ENCODE measurements at regions not wholly inside any gene's neighbourhood (a gene's known extent, or its start where the extent isn't known, plus 50 kb on each side); places are given as distances from the start of the nearest gene placed in this dataset.
"Not testable (repeated sequence)": the region's sequence is repeated elsewhere in the genome, so short reads cannot be mapped to it uniquely, and the experiment has no call there.

DNA sequence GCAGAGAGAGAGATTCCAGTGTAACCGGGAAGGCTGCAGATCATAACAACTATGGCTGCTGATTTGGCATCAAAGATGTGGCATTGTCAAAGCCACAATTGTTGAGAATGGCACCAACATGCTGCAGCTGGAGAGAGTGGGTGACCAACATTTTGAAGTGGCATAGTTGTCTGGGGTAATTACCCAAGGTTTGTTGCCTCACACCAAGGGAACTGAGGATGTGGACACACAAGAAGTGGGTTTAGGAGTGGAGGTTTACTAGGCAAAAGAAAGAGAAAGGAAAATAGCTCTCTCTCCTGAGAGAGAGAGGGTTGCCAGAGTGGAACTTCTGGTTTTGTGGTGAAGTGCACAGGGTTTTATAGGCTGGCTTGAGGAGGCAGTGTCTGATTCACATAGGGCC lies 126.6 kb downstream of the FAM72C start:
- TF ChIP-seq BHLHE40 (IDR thresholded peaks at IDR 0.05; ENCODE audit: borderline replicate concordance); SUZ12 (IDR thresholded peaks at IDR 0.05); TARDBP (IDR thresholded peaks at IDR 0.05); LEF1 (IDR thresholded peaks at IDR 0.05; ENCODE audit: borderline replicate concordance); FOXA1 (IDR thresholded peaks at IDR 0.05); FOXM1 (IDR thresholded peaks at IDR 0.05; ENCODE audit: borderline replicate concordance); SP1 (IDR thresholded peaks at IDR 0.05); ELF4 (IDR thresholded peaks at IDR 0.05): not testable (repeated sequence)
